ENCODE measurements at regions not wholly inside any gene's neighbourhood (a gene's known extent, or its start where the extent isn't known, plus 50 kb on each side); places are given as distances from the start of the nearest gene placed in this dataset.
A peak's percentile ranks its signal among the peaks of the same experiment; 100 is the strongest.

DNA sequence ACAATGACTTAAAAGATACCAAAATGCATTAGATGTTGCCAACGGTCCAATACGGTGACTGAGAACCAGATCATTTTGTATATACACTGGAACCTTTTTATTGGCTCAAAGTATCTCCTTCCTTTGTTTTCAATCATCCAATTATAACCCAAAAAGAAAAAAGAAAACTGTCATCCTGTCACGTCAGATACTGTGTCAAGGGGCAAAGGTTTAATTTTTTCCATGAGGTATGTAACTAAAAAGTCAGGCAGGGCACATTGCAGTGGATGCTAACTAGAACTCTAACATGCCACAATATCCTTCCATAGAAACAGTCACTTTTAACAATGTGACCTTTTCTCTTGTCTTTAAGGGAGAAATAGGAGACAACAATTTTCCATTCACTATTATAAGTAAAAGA, 267.6 kb upstream of the NEBL start:
- H3K4me3 ChIP-seq (ENCODE audit: low read length in 3 of 3) = no peak overlapping the region
- TF ChIP-seq, protein P1, sequence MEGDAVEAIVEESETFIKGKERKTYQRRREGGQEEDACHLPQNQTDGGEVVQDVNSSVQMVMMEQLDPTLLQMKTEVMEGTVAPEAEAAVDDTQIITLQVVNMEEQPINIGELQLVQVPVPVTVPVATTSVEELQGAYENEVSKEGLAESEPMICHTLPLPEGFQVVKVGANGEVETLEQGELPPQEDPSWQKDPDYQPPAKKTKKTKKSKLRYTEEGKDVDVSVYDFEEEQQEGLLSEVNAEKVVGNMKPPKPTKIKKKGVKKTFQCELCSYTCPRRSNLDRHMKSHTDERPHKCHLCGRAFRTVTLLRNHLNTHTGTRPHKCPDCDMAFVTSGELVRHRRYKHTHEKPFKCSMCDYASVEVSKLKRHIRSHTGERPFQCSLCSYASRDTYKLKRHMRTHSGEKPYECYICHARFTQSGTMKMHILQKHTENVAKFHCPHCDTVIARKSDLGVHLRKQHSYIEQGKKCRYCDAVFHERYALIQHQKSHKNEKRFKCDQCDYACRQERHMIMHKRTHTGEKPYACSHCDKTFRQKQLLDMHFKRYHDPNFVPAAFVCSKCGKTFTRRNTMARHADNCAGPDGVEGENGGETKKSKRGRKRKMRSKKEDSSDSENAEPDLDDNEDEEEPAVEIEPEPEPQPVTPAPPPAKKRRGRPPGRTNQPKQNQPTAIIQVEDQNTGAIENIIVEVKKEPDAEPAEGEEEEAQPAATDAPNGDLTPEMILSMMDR (IDR thresholded peaks at IDR 0.05; ENCODE audit: borderline replicate concordance, extremely low read depth, insufficient read depth) = no peak
- no peaks in the 10 kb centered on the region for H3K9me3 ChIP-seq (ENCODE audit: control insufficient read depth in 2 of 3, insufficient read depth in 1 of 3, low read length in 3 of 3)
- FAIRE-seq (no peak), DNase-seq (no peak)
- no peaks in the 10 kb centered on the region for H3K36me3 ChIP-seq (ENCODE audit: control insufficient read depth in 2 of 3, insufficient read depth in 3 of 3, low read length in 3 of 3)
- intact Hi-C loops (cut with DNase I) = no loop called here
- no peak overlapping the region for H3K27ac ChIP-seq (ENCODE audit: low read depth in 2 of 2, low read length in 2 of 2)
- H3K4me1 ChIP-seq (ENCODE audit: control insufficient read depth in 2 of 3, insufficient read depth in 2 of 3, low read depth in 1 of 3, low read length in 3 of 3) = peaks cover 0 to 4% (median 3%) of the 10 kb centered on the region in 3 donors
- H3K27me3 ChIP-seq (ENCODE audit: control insufficient read depth, insufficient read depth, low read length) = no peaks in the 10 kb centered on the region
- H3K9ac ChIP-seq (ENCODE audit: low read length in 3 of 3) = no peak overlapping the region

DNA sequence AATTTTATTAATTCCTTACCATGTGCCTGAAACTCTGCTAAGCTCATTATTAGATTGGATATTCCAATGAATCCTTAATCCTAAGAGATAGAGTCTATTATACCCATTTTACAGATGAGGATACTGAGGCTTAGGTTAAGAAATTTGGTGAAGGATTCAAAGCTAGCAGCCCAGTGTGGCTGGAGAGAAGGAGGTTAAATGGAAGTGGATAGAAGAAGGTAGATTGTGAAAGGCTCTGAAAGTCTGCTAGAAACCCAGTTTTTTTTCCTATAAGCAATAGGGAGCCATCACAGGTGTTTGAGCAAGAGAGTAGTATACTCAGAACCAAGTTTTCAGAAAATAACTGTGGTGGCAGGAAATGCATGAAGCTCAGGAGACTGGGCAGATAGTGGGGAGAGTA, 265.8 kb upstream of the NEBL start:
- no peak for FAIRE-seq
- no peak overlapping the region for H3K27ac ChIP-seq (ENCODE audit: low read depth in 2 of 2, low read length in 2 of 2)
- H3K27me3 ChIP-seq (ENCODE audit: control insufficient read depth, insufficient read depth, low read length) = no peaks in the 10 kb centered on the region
- no peak overlapping the region for H3K4me3 ChIP-seq (ENCODE audit: low read length in 3 of 3)
- DNase-seq = no peak
- TF ChIP-seq, protein P1 (IDR thresholded peaks at IDR 0.05; ENCODE audit: borderline replicate concordance, extremely low read depth, insufficient read depth) = no peak
- H3K4me1 ChIP-seq (ENCODE audit: control insufficient read depth in 2 of 3, insufficient read depth in 2 of 3, low read depth in 1 of 3, low read length in 3 of 3) = peaks cover 0 to 4% (median 3%) of the 10 kb centered on the region in 3 donors
- H3K36me3 ChIP-seq (ENCODE audit: control insufficient read depth in 2 of 3, insufficient read depth in 3 of 3, low read length in 3 of 3) = no peaks in the 10 kb centered on the region
- no peaks in the 10 kb centered on the region for H3K9me3 ChIP-seq (ENCODE audit: control insufficient read depth in 2 of 3, insufficient read depth in 1 of 3, low read length in 3 of 3)
- intact Hi-C loops (cut with DNase I) = no loop called here
- no peak overlapping the region for H3K9ac ChIP-seq (ENCODE audit: low read length in 3 of 3)

DNA sequence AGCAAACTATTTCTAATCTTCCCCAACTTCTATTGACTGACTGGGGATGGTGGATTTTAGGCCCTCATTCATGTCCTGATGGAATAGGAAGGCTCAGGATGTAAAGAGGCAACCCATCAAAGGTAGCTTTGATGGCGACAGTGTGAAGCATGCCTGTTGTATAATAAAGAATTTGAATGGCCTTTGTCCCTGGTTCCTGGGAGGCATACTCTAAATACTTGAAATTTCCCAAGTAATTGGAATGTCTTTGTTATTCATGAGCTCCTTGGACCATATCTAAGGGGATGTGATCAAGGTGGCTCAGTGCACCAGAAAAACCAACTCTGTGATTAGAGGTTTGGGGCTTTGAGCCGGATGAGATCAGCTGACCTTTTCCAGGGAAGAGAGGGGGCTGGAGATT, 264.5 kb upstream of the NEBL start:
- no peaks in the 10 kb centered on the region for H3K27me3 ChIP-seq (ENCODE audit: control insufficient read depth, insufficient read depth, low read length)
- H3K27ac ChIP-seq (ENCODE audit: low read depth in 2 of 2, low read length in 2 of 2) = no peak overlapping the region
- intact Hi-C loops (cut with DNase I) = no loop called here
- DNase-seq = peak in 1 of 5 donors; percentile 53
- H3K4me1 ChIP-seq (ENCODE audit: control insufficient read depth in 2 of 3, insufficient read depth in 2 of 3, low read depth in 1 of 3, low read length in 3 of 3) = peaks cover 0 to 4% (median 2%) of the 10 kb centered on the region in 3 donors
- TF ChIP-seq, protein P1 (IDR thresholded peaks at IDR 0.05; ENCODE audit: borderline replicate concordance, extremely low read depth, insufficient read depth) = no peak
- H3K4me3 ChIP-seq (ENCODE audit: low read length in 3 of 3) = no peak overlapping the region
- no peaks in the 10 kb centered on the region for H3K9me3 ChIP-seq (ENCODE audit: control insufficient read depth in 2 of 3, insufficient read depth in 1 of 3, low read length in 3 of 3)
- H3K9ac ChIP-seq (ENCODE audit: low read length in 3 of 3) = no peak overlapping the region
- no peak for FAIRE-seq
- H3K36me3 ChIP-seq (ENCODE audit: control insufficient read depth in 2 of 3, insufficient read depth in 3 of 3, low read length in 3 of 3) = no peaks in the 10 kb centered on the region

DNA sequence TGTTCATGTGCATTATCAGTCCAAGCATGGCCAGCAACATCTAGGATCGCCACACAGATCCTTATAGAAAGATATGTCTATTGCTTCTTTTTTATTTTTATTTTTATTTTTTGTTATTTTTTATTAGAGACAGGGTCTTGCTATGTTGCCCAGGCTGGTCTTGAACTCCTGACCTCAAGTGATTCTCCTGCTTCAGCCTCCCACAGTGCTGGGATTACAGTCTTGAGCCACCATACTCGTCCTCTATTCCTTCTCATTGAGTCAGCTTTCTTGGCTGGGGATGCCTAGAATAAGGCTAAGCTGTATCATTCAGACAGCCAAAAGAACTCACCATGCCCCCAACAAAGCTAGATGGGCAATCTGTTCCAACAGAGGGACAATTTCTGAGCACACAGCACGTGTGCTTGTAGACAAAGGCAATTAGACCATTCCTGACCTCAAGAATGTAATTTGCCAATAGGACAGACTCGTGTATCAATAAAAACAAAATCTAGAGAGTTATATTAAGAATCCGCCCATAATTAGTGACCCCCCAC, 264.0 kb upstream of the NEBL start:
- intact Hi-C loops (cut with DNase I) = no loop called here
- TF ChIP-seq, protein P1 (IDR thresholded peaks at IDR 0.05; ENCODE audit: borderline replicate concordance, extremely low read depth, insufficient read depth) = no peak
- Histone ChIP-seq H3K27ac (ENCODE audit: low read depth in 2 of 2, low read length in 2 of 2) (no peak overlapping the region), H3K9ac (ENCODE audit: low read length in 3 of 3) (no peak overlapping the region), H3K4me3 (ENCODE audit: low read length in 3 of 3) (no peak overlapping the region), H3K4me1 (ENCODE audit: control insufficient read depth in 2 of 3, insufficient read depth in 2 of 3, low read depth in 1 of 3, low read length in 3 of 3) (peaks cover 0 to 4% (median 0%) of the 10 kb centered on the region in 3 donors), H3K27me3 (ENCODE audit: control insufficient read depth, insufficient read depth, low read length) (no peaks in the 10 kb centered on the region), H3K36me3 (ENCODE audit: control insufficient read depth in 2 of 3, insufficient read depth in 3 of 3, low read length in 3 of 3) (no peaks in the 10 kb centered on the region), H3K9me3 (ENCODE audit: control insufficient read depth in 2 of 3, insufficient read depth in 1 of 3, low read length in 3 of 3) (no peaks in the 10 kb centered on the region)
- no peak for FAIRE-seq
- no peak for DNase-seq
